Colonic mucosa (tissue), 4 donors: ENCODE measurements at regions not wholly inside any gene's neighbourhood (a gene's known extent, or its start where the extent isn't known, plus 50 kb on each side); places are given as distances from the start of the nearest gene placed in this dataset.

ENCODE experiments used
- DNase-seq: peaks from one replicate; pipeline ENCODE4 v3.0.0-alpha.2; 2020
- H3K27ac ChIP-seq: fragments of 200-600 bp; one replicate; pipeline ENCODE4 v1.8.0; 2021
- H3K27me3 ChIP-seq: fragments of 200-600 bp; one replicate; pipeline ENCODE4 v1.8.0; 2021
- H3K36me3 ChIP-seq: fragments of 200-600 bp; one replicate; pipeline ENCODE4 v1.8.0; 2021
- H3K4me1 ChIP-seq: fragments of 200-600 bp; one replicate; pipeline ENCODE4 v1.8.0; 2021; ENCODE audit warnings: mild to moderate bottlenecking
- H3K4me3 ChIP-seq: fragments of 200-600 bp; one replicate; pipeline ENCODE4 v1.8.0; 2021
- H3K9ac ChIP-seq, 2 donors: one replicate each; pipeline ENCODE4 v1.7.0; 2013; ENCODE audit warnings: control low read depth in 2 of 2, low read depth in 2 of 2, low read length in 2 of 2
- H3K9me3 ChIP-seq: fragments of 200-600 bp; one replicate; pipeline ENCODE4 v1.8.0; 2021
- CTCF ChIP-seq: fragments of 200-600 bp; IDR thresholded peaks from one replicate; pipeline ENCODE4 v1.8.0; 2022; ENCODE audit warnings: antibody characterized with exemption, mild to moderate bottlenecking
- intact Hi-C: fragments of 100-400 bp; cut with DNase I; formaldehyde crosslinking; loops from one replicate; pipeline ENCODE4 v1.14.1; 2022
- donor health status: healthy.
- donor health status: DM: no; HTN: no; CAD: no.
- donor health status: DM: no; HTN: no; CAD: no.

- intact Hi-C loops, result no loop called here
- no peak overlapping the region for H3K9ac ChIP-seq
- H3K4me1 ChIP-seq, result no peaks in the 10 kb centered on the region
- TF ChIP-seq CTCF, result no peak
- no peaks in the 10 kb centered on the region for H3K36me3 ChIP-seq
- H3K4me3 ChIP-seq, result no peak overlapping the region
- no peak overlapping the region for H3K27ac ChIP-seq
- no peak for DNase-seq
- no peaks in the 10 kb centered on the region for H3K9me3 ChIP-seq
- H3K27me3 ChIP-seq, result no peaks in the 10 kb centered on the region
Measured at GRCh38 chr1:186519982-186520381, 59.1 kb upstream of the PDC start.

GRCh38 chr1:186518822-186519381 is 58.0 kb upstream of the PDC start:
- Histone ChIP-seq H3K27ac (no peak overlapping the region), H3K4me1 (no peaks in the 10 kb centered on the region), H3K27me3 (no peaks in the 10 kb centered on the region), H3K36me3 (no peaks in the 10 kb centered on the region), H3K9ac (no peak overlapping the region), H3K9me3 (no peaks in the 10 kb centered on the region), H3K4me3 (no peak overlapping the region)
- DNase-seq, result no peak
- intact Hi-C loops, result no loop called here
- no peak for TF ChIP-seq CTCF

GRCh38 chr1:186518395-186518794 is 57.5 kb upstream of the PDC start:
- no peak for TF ChIP-seq CTCF

GRCh38 chr1:186514367-186514766 is 53.5 kb upstream of the PDC start:
- Histone ChIP-seq H3K9me3 (no peaks in the 10 kb centered on the region), H3K36me3 (no peaks in the 10 kb centered on the region), H3K4me3 (no peak overlapping the region), H3K27ac (no peak overlapping the region), H3K27me3 (no peaks in the 10 kb centered on the region), H3K9ac (no peak overlapping the region), H3K4me1 (no peaks in the 10 kb centered on the region)
- intact Hi-C loops, result no loop called here
- no peak for DNase-seq
- TF ChIP-seq CTCF, result no peak

More at GRCh38 chr1:186518395-186518794, 57.5 kb upstream of the PDC start:
- Histone ChIP-seq H3K27ac (no peak overlapping the region), H3K9me3 (no peaks in the 10 kb centered on the region), H3K4me3 (no peak overlapping the region), H3K27me3 (no peaks in the 10 kb centered on the region), H3K9ac (no peak overlapping the region), H3K36me3 (no peaks in the 10 kb centered on the region), H3K4me1 (no peaks in the 10 kb centered on the region)
- DNase-seq, result no peak
- intact Hi-C loops, result no loop called here

DNA sequence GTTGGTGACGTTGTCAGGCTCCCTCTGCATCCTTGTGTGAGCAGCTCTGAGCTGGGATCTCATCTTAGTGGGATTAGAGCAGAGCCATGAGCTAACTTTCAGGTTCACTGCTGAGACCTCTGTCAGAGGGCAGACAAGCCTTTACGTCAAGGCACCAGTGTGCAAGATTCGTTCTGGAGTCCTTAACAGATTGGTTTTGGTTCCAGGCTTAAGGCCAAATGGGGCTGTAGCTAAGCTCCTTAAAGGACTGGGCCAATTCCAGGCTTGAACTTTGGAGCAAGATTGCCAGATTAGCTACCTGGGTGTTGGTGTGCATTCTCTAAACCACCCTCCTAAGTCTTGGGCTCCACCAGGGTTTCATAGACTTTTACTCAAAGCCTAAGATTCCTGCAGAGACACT is 52.6 kb upstream of the PDC start:
- no peak for DNase-seq
- intact Hi-C loops, result no loop called here
- no peak overlapping the region for H3K4me3 ChIP-seq
- H3K9ac ChIP-seq, result no peak overlapping the region
- H3K36me3 ChIP-seq, result no peaks in the 10 kb centered on the region
- H3K27me3 ChIP-seq, result no peaks in the 10 kb centered on the region
- no peak overlapping the region for H3K27ac ChIP-seq
- no peak for TF ChIP-seq CTCF
- H3K9me3 ChIP-seq, result no peaks in the 10 kb centered on the region
- no peaks in the 10 kb centered on the region for H3K4me1 ChIP-seq
